BLaER1 (cell line): ENCODE measurements at regions not wholly inside any gene's neighbourhood (a gene's known extent, or its start where the extent isn't known, plus 50 kb on each side); places are given as distances from the start of the nearest gene placed in this dataset.

ENCODE experiments used
- H3K27ac ChIP-seq: shearing (Covaris generic); formaldehyde crosslinking; 2 replicates; pipeline ENCODE4 v1.8.1; 2022
- H3K27me3 ChIP-seq: shearing (Covaris generic); formaldehyde crosslinking; 2 replicates; pipeline ENCODE4 v1.8.1; 2022
- H3K36me3 ChIP-seq: shearing (Covaris generic); formaldehyde crosslinking; 2 replicates; pipeline ENCODE4 v1.8.1; 2022
- H3K4me1 ChIP-seq: shearing (Covaris generic); formaldehyde crosslinking; 2 replicates; pipeline ENCODE4 v1.8.1; 2022
- H3K4me2 ChIP-seq: shearing (Covaris generic); formaldehyde crosslinking; 2 replicates; pipeline ENCODE4 v1.8.1; 2022
- H3K4me3 ChIP-seq: shearing (Covaris generic); formaldehyde crosslinking; 2 replicates; pipeline ENCODE4 v1.8.1; 2022
- H3K9ac ChIP-seq: shearing (Covaris generic); formaldehyde crosslinking; 2 replicates; pipeline ENCODE4 v1.8.1; 2022
- H3K9me3 ChIP-seq: shearing (Covaris generic); formaldehyde crosslinking; 2 replicates; pipeline ENCODE4 v1.8.1; 2022
- H4K20me1 ChIP-seq: shearing (Covaris generic); formaldehyde crosslinking; 2 replicates; pipeline ENCODE4 v1.8.1; 2022
- Cebpa-rat ChIP-seq: shearing (Covaris generic); IDR thresholded peaks from 2 replicates; pipeline ENCODE4 v1.8.1; 2022

DNA sequence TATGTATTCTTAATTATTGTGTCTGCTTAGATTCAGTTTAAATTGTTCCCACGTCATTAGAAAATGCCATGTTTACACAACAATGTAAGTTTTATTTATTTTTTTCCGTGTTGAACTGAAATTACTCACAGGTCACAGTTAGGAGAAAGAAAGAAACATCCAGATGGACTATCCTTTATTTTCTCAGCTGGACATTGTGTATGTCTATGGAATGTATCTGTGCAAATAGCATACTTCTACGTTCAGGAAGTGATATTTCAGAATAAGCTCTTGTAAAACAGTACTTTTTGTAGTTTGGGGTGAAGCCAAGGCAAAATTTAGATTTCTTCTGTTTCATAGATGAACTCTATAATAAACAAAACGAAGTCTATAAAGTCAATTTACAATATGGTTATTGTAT, 249.0 kb upstream of the ZNF608 start:
- no peak for TF ChIP-seq Cebpa-rat
- H3K27me3 ChIP-seq = no peaks in the 10 kb centered on the region
- H3K9me3 ChIP-seq = peaks cover 10% of the 10 kb centered on the region
- no peak overlapping the region for H3K4me3 ChIP-seq
- H4K20me1 ChIP-seq = no peaks in the 10 kb centered on the region
- no peak overlapping the region for H3K4me2 ChIP-seq
- H3K36me3 ChIP-seq = no peaks in the 10 kb centered on the region
- no peak overlapping the region for H3K9ac ChIP-seq
- H3K4me1 ChIP-seq = no peaks in the 10 kb centered on the region
- H3K27ac ChIP-seq = no peak overlapping the region

DNA sequence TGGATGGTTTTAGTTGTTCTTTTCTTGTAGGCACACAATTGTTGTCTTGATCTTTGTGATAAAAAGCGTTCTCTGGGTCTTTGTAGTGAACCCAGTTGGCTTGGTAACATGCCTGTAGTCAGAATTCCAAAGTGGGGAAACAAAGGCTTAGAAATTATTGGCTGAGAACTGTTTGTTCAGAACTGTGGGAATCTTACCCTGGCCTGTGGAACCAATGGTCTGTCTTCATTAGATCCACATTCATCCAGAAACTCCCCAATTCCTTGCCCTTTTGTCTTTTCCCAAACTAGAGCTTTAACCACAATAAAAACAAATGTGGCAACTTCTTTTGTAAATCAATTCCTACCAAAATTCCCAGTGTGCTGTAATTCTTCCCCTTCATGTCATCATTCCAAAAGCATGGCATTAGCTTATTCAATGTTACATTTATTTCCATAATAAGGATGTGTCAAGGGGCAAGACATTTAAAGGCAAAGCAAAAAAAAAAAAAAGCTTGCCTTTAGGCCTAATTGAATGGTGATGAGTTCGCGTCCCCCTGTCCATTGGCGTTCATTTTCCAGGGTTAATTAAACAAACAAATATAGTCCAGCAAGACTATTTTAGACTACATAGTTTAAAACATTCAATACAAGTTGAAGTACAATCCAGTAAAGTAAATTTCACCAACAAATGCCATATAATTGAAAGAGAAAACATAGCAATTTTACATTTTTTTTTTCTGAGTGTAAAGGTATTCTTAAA, 249.8 kb upstream of the ZNF608 start:
- no peak overlapping the region for H3K27ac ChIP-seq
- H3K9ac ChIP-seq = no peak overlapping the region

DNA sequence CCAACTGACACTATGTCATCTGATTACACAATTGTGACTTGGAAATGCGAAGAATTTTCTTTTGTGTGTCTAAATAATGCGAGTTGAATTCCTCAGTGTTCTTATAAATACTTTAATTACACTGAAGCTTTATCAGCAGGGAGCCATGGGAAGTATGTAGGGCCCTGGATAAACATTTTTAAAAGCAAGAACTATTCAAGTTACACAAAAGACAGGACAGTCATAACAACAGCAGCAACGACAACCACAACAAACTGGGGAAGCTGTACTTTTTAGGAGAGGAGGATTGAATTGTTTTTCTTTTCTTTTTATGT, 250.3 kb upstream of the ZNF608 start:
- peaks cover 18% of the 10 kb centered on the region for H3K9me3 ChIP-seq
- H3K4me1 ChIP-seq = peaks cover 8% of the 10 kb centered on the region; the same call in 1 of the 2 replicates
- no peaks in the 10 kb centered on the region for H4K20me1 ChIP-seq
- H3K27ac ChIP-seq = no peak overlapping the region
- H3K9ac ChIP-seq = no peak overlapping the region
- no peak overlapping the region for H3K4me2 ChIP-seq
- no peaks in the 10 kb centered on the region for H3K36me3 ChIP-seq
- no peak for TF ChIP-seq Cebpa-rat
- no peak overlapping the region for H3K4me3 ChIP-seq
- no peaks in the 10 kb centered on the region for H3K27me3 ChIP-seq

More for the DNA sequence above, 249.8 kb upstream of the ZNF608 start:
- Histone ChIP-seq H3K27me3 (no peaks in the 10 kb centered on the region), H3K9me3 (peaks cover 17% of the 10 kb centered on the region), H3K4me2 (no peak overlapping the region), H3K4me1 (peaks cover 5% of the 10 kb centered on the region; the same call in 1 of the 2 replicates), H3K36me3 (no peaks in the 10 kb centered on the region), H4K20me1 (no peaks in the 10 kb centered on the region), H3K4me3 (no peak overlapping the region)
- TF ChIP-seq Cebpa-rat = no peak

DNA sequence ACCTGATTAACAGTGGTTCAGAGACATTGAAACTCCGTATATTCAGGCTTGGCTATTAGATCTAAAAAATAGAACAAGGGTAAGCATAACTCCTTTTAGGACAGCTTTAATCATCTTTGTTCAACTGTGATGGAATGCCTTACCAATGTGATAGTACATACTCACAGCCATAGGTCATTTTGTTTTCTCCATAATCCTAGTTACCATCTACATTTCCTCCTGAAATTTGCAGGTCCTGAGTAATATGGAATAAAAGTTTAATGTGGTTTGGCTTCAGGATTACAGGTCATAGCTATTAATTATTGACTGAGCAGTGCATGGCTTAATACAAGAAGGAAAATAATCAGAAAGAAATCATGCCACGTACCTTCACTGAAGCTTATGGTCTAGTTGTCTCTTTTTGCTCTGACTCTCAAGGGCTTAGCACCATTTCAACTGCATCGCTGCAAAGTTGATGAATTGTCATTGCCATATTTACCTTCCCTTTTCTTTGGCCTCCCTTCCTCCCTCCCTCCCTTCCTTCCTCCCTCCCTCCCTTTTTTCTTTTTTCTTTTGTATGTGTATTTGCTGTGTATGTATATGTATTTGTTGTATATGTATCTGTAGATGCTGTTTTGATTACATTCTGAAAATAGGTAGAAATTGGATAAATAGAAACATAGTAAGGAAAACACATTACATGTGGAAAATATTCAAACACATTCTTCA, 250.9 kb upstream of the ZNF608 start:
- Histone ChIP-seq H3K9me3 (peaks cover 18% of the 10 kb centered on the region), H4K20me1 (no peaks in the 10 kb centered on the region), H3K27me3 (no peaks in the 10 kb centered on the region), H3K9ac (no peak overlapping the region), H3K27ac (no peak overlapping the region), H3K4me2 (no peak overlapping the region), H3K4me3 (no peak overlapping the region), H3K4me1 (peaks cover 13% of the 10 kb centered on the region), H3K36me3 (no peaks in the 10 kb centered on the region)
- no peak for TF ChIP-seq Cebpa-rat

DNA sequence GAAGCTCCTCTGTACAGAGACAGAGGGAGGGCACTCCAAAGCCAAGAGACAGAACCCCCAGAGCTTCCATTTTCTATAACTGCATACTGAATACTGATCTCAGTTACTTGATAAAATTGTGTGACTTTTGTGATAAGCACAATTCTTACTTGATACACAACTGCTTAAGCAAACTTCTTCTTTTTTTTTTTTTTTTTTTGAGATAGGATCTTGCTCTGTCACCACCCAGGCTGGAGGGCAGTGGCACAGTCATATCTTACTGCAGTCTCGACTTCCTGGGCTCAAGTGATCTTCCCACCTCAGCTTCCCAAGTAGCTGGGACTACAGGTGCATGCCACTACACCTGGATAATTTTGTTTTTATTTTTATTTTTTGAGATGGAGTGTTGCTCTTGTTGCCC, 252.1 kb upstream of the ZNF608 start:
- peaks cover 25% of the 10 kb centered on the region for H3K4me1 ChIP-seq
- no peak overlapping the region for H3K27ac ChIP-seq
- H3K4me3 ChIP-seq = no peak overlapping the region
- TF ChIP-seq Cebpa-rat = no peak
- no peak overlapping the region for H3K9ac ChIP-seq
- H3K4me2 ChIP-seq = no peak overlapping the region
- no peaks in the 10 kb centered on the region for H3K36me3 ChIP-seq
- H4K20me1 ChIP-seq = no peaks in the 10 kb centered on the region
- H3K27me3 ChIP-seq = no peaks in the 10 kb centered on the region
- H3K9me3 ChIP-seq = peaks cover 23% of the 10 kb centered on the region

DNA sequence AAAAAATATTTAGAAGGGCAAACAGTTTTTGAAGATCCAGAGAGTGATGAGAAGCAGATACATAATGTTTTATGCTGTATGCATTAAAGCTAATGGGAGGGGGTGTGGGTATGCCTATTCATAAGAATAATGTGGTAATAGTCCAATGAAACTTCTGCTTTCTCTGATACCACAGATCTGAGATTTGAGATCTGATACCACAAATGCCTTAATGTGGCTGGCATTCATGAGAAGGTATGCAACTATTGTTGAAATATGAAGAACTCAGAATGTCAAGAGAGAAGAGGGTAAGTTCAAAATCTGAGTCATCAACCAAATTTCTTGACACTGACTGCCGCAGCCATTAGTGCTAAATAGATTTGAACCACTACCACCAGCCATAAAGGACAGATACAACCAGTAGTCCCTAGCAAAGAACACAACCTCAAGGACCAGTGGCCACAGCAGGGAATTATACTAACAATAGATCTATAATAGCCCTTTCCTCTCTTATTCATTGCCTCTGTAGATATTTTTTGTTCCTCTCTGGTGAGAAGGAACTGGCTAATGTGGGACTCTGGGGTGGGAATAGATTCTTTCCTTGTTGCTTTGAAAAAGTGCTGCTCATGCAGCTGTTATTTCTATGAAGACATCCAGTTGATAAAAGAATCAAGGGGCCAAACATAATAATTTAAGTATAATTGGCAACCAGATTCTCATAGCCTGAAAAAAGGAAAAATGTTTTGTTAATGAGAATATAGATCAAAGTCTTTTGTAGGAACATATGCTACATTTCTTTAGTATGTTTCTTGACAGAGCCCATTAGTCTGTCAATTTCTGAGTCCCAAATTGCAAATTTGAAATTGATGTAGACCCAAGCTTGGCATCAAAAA, 256.5 kb upstream of the ZNF608 start:
- Histone ChIP-seq H3K27me3 (no peaks in the 10 kb centered on the region), H3K4me3 (no peak overlapping the region), H4K20me1 (no peaks in the 10 kb centered on the region), H3K9me3 (peaks cover 19% of the 10 kb centered on the region), H3K27ac (peak overlapping the region; percentile 84), H3K9ac (no peak overlapping the region), H3K4me2 (peak overlapping the region; percentile 83), H3K36me3 (no peaks in the 10 kb centered on the region), H3K4me1 (peaks cover 65% of the 10 kb centered on the region)
- no peak for TF ChIP-seq Cebpa-rat

DNA sequence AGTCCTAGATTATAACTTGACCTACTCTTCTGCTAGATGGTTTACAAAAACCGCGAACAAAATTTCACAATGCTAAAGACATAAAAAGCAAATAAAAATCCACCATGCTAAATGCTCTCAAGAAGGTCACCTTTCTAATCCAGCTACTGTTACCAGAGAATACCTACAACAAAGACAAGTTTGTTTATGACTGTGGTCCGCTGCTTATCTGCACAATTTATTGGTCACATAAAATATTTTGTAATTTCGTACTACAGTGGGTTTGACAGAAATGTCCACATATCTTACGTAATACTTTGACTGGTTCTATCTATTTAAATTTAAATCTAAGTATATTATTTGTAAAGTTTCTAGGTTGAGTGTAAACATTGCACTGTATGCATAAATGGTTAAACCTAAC, 257.6 kb upstream of the ZNF608 start:
- Histone ChIP-seq H3K9me3 (peaks cover 19% of the 10 kb centered on the region), H3K4me3 (no peak overlapping the region), H3K36me3 (no peaks in the 10 kb centered on the region), H3K27me3 (no peaks in the 10 kb centered on the region), H3K27ac (peak overlapping the region; percentile 84), H4K20me1 (no peaks in the 10 kb centered on the region), H3K9ac (no peak overlapping the region), H3K4me1 (peaks cover 75% of the 10 kb centered on the region), H3K4me2 (peak overlapping the region; percentile 83)
- no peak; the same call in 1 of the 2 replicates for TF ChIP-seq Cebpa-rat

DNA sequence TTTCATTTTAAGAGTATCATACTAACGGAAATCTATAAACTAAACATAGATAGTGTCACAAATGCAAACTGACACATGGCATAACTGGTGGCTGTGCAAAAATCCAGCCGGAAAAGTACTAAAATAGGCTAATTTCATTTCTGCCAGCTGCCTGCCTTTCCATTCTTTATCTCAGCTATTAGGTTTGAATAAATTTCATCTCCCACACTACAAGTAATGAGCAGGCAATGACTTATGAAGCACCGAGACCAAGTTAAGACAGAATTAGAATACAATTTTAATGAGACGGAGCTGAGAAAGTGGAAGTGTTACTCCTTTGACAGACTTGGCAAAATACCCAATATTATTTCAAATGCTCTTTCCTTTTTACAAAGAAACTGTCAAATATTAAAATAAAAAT, 258.8 kb upstream of the ZNF608 start:
- Histone ChIP-seq H3K4me2 (peak overlapping the region; percentile 83), H3K36me3 (no peaks in the 10 kb centered on the region), H3K9ac (peak overlapping the region; percentile 68), H3K27me3 (no peaks in the 10 kb centered on the region), H3K27ac (peak overlapping the region; percentile 84), H4K20me1 (no peaks in the 10 kb centered on the region), H3K4me3 (peak overlapping the region; percentile 16), H3K4me1 (peaks cover 88% of the 10 kb centered on the region), H3K9me3 (peaks cover 14% of the 10 kb centered on the region)
- TF ChIP-seq Cebpa-rat = no peak

- Histone ChIP-seq H3K27me3 (no peaks in the 10 kb centered on the region), H3K4me1 (peaks cover 92% of the 10 kb centered on the region), H3K36me3 (no peaks in the 10 kb centered on the region), H3K27ac (peak overlapping the region; percentile 84), H4K20me1 (no peaks in the 10 kb centered on the region), H3K4me3 (peak overlapping the region; percentile 16), H3K9ac (peak overlapping the region; percentile 51; the same call in 1 of the 2 replicates), H3K4me2 (peak overlapping the region; percentile 83), H3K9me3 (peaks cover 7% of the 10 kb centered on the region; the same call in 1 of the 2 replicates)
- no peak for TF ChIP-seq Cebpa-rat
Observed at GRCh38 chr5:125006011-125006685, 259.7 kb upstream of the ZNF608 start.
